ENCODE measurements at regions not wholly inside any gene's neighbourhood (a gene's known extent, or its start where the extent isn't known, plus 50 kb on each side); places are given as distances from the start of the nearest gene placed in this dataset.
"Not testable (repeated sequence)": the region's sequence is repeated elsewhere in the genome, so short reads cannot be mapped to it uniquely, and the experiment has no call there.

- no peak for DNase-seq (ENCODE audit: low read depth)
Observed at GRCh38 chr5:96203761-96204160, 229.3 kb downstream of the PCSK1 start.

DNA sequence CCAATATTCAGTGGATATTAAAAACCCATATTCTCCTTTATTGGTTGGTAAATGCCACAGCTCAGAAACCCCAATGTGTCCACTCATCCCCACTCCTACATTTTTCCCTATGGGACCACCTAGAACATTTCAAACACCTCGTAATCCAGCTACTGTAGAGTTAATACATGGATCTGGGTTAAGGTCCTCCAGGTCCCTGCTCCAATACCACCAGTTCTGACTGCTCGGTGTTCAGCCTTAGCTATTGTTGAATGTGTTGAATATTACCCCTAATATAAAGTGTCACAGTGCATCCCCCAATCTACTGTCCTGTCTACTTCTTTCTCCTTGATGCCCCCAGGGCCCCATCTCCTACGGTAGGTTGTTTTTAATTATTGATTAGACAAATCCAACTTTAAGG, 231.5 kb downstream of the PCSK1 start:
- DNase-seq (ENCODE audit: low read depth): no peak

- no peak for DNase-seq (ENCODE audit: low read depth)
Observed at GRCh38 chr5:96200641-96201040, 232.4 kb downstream of the PCSK1 start.

- DNase-seq (ENCODE audit: low read depth): no peak
Observed at GRCh38 chr5:96199713-96200183, 233.3 kb downstream of the PCSK1 start.

- no peak for DNase-seq (ENCODE audit: low read depth)
Observed at GRCh38 chr5:96198356-96199058, 234.5 kb downstream of the PCSK1 start.

DNA sequence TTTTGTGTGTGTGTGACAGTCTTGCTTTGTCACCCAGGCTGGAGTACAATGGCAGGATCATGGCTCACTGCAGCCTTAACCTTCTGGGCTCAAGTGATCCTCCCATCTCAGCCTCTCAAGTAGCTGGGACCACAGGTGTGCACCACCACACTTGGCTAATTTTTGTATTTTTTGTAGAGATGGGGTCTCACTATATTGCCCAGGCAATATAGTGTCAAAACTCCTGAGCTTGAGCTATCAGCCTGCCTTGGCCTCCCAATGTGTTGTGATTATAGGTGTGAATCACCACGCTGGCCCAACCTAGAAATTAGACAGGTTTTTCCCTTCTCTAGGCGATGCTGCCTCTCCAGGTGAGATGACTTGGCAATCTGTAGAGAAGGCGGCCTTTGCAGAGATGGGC, 235.3 kb downstream of the PCSK1 start:
- not testable (repeated sequence) for DNase-seq (ENCODE audit: low read depth)

DNA sequence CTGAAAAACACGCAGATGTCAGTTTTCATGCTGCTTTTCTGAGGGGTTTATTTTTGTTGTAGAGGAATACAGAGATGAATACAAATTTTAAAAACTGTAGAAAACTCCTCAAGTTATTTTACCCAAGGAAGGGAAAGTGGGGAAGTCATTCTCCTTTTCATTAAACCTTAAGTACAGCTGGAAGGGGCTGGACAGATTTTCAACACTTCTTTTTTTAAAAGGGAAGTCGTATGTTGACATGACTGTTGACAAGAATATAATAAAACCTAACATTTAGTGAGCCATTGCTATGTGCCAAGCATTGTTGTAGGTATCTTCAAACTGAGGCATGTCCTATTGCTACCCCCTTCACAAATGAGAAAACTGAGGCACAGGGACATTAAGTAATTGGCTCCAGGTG, 235.7 kb upstream of the ELL2 start:
- no peak for DNase-seq (ENCODE audit: low read depth)

DNA sequence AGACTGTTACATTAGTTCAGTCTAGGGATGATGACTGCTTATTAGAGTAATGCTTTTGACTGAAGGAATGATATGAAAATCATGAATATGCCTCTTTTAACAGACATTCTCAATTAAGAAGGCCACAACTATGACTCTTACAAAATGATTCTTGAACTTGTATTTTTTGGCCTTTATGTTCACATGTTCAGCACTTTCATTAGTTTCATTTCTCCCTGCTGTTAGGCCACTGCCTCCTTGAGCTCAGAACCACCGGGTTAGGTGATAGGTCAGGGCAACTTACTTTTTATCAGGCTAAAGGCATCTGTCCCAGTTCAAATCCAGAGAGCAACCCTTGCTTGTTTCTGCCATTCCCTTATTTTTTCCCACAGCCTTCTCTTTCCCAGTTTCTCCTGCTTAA, 235.2 kb upstream of the ELL2 start:
- no peak for DNase-seq (ENCODE audit: low read depth)

DNA sequence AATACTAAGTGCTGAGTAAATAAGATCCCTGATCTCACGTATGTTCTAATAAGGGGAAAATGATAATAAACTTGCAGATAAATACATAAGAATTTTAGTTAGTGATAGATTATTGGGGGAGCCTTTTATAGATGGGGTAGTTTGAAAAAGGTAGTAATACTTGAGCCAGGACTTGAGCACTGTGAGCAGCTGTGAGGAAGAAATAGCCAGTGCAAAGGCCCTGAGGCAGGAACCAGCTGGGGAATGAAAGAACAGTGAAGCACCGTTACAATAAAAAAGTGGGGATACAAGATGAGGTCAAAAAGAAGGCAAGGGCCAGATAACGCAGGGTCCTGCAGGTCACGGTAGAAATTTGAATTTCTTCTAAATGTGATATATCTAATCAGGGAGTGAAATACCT, 234.8 kb upstream of the ELL2 start:
- DNase-seq (ENCODE audit: low read depth): no peak

- no peak for DNase-seq (ENCODE audit: low read depth)
Observed at GRCh38 chr5:96195123-96195522, 233.5 kb upstream of the ELL2 start.

DNA sequence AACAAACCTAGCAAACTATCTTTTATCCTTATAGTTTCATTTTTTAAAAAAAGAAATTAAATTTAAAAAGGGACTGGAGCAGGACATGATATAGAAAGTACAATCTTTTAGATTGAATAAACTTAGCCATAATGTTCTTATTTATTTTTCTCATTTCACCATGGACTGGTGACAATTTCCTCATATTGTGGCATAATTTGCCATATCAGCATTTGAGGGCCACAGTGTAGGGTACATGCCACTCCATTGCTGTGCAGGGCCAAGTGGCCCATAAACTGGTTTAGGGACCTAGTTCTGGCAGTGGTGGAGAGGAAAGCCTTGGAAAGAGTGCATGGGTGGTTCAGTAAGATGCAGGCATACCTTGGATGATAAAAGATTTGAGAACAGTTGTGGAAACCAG, 232.9 kb upstream of the ELL2 start:
- DNase-seq (ENCODE audit: low read depth): no peak

- no peak for DNase-seq (ENCODE audit: low read depth)
Observed at GRCh38 chr5:96193946-96194345, 232.3 kb upstream of the ELL2 start.

DNA sequence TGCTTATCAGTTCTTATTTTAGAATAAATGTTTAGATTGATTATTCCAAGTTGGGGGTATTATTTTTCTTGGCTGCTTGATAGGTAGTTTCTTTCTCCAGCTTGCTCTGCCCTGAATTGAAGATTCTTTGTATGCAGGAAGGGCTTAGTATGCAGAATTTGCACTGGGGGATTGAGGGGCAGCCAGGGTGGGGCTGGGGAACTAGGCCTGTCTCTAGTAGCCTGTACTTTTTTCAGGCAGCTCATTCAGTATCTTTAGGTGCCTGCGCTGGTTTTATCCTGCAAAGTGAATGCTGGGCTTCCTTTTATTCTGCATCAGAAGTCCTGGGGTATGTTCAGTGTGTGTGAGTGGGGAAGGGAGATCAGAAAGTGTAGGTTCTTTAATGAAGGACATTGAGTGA, 228.3 kb upstream of the ELL2 start:
- DNase-seq (ENCODE audit: low read depth): no peak

GRCh38 chr5:96189028-96189826, 227.6 kb upstream of the ELL2 start:
- no peak for DNase-seq (ENCODE audit: low read depth)

- no peak for DNase-seq (ENCODE audit: low read depth)
Observed at GRCh38 chr5:96187309-96188027, 225.8 kb upstream of the ELL2 start.

DNA sequence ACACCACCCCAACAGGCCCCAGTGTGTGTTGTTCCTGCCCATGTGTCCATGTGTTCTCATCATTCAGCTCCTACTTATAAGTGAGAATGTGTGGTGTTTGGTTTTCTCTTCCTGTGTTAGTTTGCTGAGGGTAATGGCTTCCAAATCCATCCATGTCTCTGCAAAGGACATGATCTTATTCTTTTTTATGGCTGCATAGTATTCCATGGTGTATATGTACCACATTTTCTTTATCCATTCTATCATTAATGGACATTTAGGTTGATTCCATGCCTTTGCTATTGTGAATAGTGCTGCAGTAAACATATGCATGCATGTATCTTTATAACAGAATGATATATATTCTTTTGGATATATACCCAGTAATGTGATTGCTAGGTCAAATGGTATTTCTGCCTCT, 222.9 kb upstream of the ELL2 start:
- DNase-seq (ENCODE audit: low read depth): not testable (repeated sequence)

DNA sequence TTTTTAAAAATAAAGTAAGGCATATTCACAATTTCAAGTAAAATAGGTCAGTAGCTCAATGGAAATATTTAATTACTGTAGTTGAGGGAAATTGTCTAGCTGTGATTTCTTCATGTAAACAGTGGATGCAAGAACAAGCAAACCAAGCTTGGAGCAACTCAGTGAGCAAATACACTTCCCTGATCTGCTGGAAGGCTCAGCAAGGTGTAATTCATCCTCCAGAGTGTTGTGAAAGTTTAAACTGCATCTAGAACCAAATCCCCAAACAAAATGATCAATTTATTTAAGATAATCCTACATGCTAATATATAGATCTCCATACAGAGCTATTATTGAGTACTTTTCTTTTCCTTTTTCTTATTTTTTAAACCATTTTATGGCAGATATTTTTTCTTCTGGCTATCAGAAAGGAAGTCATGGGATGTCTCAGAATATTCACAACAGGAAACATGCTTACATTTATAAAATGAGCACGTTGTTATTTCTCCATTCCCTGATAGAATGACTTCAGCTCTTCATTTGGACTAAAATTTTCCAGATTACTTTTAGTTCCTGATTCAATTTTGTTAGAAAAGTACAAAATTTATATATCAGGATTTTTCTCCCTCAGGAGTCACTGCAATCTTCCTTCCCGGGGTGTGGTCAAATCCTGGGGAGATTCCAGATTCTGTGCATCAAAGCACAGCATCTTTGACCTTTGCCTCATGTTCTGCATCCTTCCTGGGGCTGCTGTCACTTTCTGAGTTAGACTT, 219.2 kb upstream of the ELL2 start:
- DNase-seq (ENCODE audit: low read depth): no peak

- DNase-seq (ENCODE audit: low read depth): no peak
Observed at GRCh38 chr5:96177303-96177869, 215.7 kb upstream of the ELL2 start.

DNA sequence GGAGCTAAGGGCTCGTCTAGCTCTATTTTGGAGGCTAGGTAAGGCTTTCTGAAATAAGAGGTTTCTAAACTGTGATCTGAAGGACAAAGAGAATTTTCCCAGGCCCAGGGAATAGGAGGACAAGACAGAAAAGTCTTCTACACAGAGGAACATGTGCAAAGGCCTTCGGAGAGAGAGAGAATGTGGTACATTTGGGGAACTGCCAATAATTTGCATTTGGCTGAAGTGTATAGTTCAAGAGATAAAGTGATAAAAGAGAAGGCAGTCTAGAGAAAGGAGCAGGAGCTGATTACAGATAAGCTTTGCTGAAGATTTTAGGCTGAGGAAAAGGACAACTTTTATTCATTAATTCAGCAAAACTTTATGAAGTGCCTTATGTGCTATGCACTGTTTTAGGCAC, 214.4 kb upstream of the ELL2 start:
- no peak for DNase-seq (ENCODE audit: low read depth)

GRCh38 chr5:96175090-96175489, 213.4 kb upstream of the ELL2 start:
- no peak for DNase-seq (ENCODE audit: low read depth)

DNA sequence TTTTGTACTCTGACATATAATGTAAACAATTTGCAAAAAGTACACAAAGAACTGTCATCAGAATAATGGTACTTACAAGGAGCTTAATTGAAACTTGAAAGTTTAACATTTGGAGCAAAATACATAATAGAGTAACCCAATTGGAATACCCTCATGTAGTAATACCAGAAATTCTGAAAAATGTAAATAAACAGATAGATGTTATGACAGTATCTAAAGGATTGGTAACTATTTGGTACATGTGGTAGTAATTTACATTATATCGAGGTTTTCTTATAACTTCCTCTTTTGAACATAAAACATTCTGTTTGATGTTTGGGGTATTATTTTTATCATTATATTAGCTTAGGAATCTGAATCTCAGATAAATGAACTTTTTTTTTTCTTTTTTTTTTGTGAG, 211.7 kb upstream of the ELL2 start:
- DNase-seq (ENCODE audit: low read depth): no peak

- peak; percentile 31 for DNase-seq (ENCODE audit: low read depth)
Observed at GRCh38 chr5:96172436-96172835, 210.8 kb upstream of the ELL2 start.

All from HS-27A (cell line).